A673 (cell line): ENCODE measurements at regions not wholly inside any gene's neighbourhood (a gene's known extent, or its start where the extent isn't known, plus 50 kb on each side); places are given as distances from the start of the nearest gene placed in this dataset.

Experiments
- BruUV-seq: library from RNA; stranded (reverse); fragments of 400-500 nt; replicated peaks from 2 replicates; lab custom pipeline; 2021; lab: Mats Ljungman, UMichigan
- CTCF ChIA-PET: fragments of 300-600 bp; sonication (Branson Sonifier 250); formaldehyde crosslinking; loops from one replicate; lab custom pipeline; 2022; ENCODE audit warnings: antibody characterized with exemption; lab: Charles Lee
- POLR2A ChIA-PET: fragments of 300-600 bp; sonication (Branson Sonifier 250); formaldehyde crosslinking; loops from one replicate; lab custom pipeline; 2022; ENCODE audit warnings: antibody characterized with exemption; ENCODE audit not compliant: low non-redundant PET; lab: Charles Lee
- DNase-seq: peaks from one replicate; pipeline ENCODE4 v3.0.0-alpha.2; 2015; ENCODE audit warnings: low spot score
- H3K27ac ChIP-seq: fragments of 200-600 bp; sonication (generic); 2 replicates; pipeline ENCODE4 v1.5.1; 2016; ENCODE audit warnings: mixed run types, low read depth, mild to moderate bottlenecking, mixed read lengths, antibody characterized with exemption, low read length; ENCODE audit not compliant: poor library complexity, severe bottlenecking
- H3K27me3 ChIP-seq: fragments of 200-600 bp; sonication (generic); replicated peaks from 2 replicates; pipeline ENCODE4 v1.6.1; 2017; ENCODE audit warnings: mixed run types, low read depth, mild to moderate bottlenecking, mixed read lengths, antibody characterized with exemption, low read length; ENCODE audit not compliant: insufficient read depth, poor library complexity
- H3K36me3 ChIP-seq: fragments of 200-600 bp; sonication (generic); 2 replicates; pipeline ENCODE4 v1.6.1; 2016; ENCODE audit warnings: mixed run types, mild to moderate bottlenecking, mixed read lengths, antibody characterized with exemption, low read length; ENCODE audit not compliant: insufficient read depth, poor library complexity, severe bottlenecking
- H3K4me1 ChIP-seq: fragments of 200-600 bp; sonication (generic); 2 replicates; pipeline ENCODE4 v1.6.1; 2017; ENCODE audit warnings: mixed run types, mild to moderate bottlenecking, mixed read lengths, antibody characterized with exemption, low read length; ENCODE audit not compliant: insufficient read depth, poor library complexity, severe bottlenecking
- H3K4me3 ChIP-seq: fragments of 200-600 bp; sonication (generic); 2 replicates; pipeline ENCODE4 v1.5.1; 2016; ENCODE audit warnings: low read depth, mixed run types, mild to moderate bottlenecking, mixed read lengths, low read length; ENCODE audit not compliant: poor library complexity, severe bottlenecking
- H3K9me3 ChIP-seq: fragments of 200-600 bp; sonication (generic); 2 replicates; pipeline ENCODE4 v1.6.1; 2016; ENCODE audit warnings: mixed run types, low read depth, mild to moderate bottlenecking, mixed read lengths, antibody characterized with exemption, low read length; ENCODE audit not compliant: poor library complexity, severe bottlenecking
- CTCF ChIP-seq: fragments of 300-800, 200-600 bp; sonication (generic); conservative IDR thresholded peaks from 2 replicates; pipeline ENCODE4 v1.5.1; 2017; ENCODE audit warnings: low read depth, mild to moderate bottlenecking, antibody characterized with exemption, low read length, moderate library complexity, mixed read lengths
- EZH2 ChIP-seq: fragments of 200-600 bp; sonication (generic); IDR thresholded peaks from 2 replicates; pipeline ENCODE4 v1.6.1; 2017; ENCODE audit warnings: borderline replicate concordance, low read depth, mild to moderate bottlenecking, mixed read lengths, antibody characterized with exemption, low read length; ENCODE audit not compliant: poor library complexity, severe bottlenecking
- intact Hi-C: fragments of 100-400 bp; cut with micrococcal nuclease; formaldehyde crosslinking; loops from one replicate; pipeline ENCODE4 v1.10.0; 2022; ENCODE audit not compliant: unreplicated experiment

GRCh38 chr22:47561766-47562165 lies 799.3 kb downstream of the TBC1D22A start:
- no TSS peak for BruUV-seq
- Histone ChIP-seq H3K4me1 (no peaks in the 10 kb centered on the region), H3K27me3 (no peaks in the 10 kb centered on the region), H3K36me3 (no peaks in the 10 kb centered on the region), H3K27ac (no peak overlapping the region), H3K9me3 (no peaks in the 10 kb centered on the region), H3K4me3 (no peak overlapping the region)
- ChIA-PET CTCF (no interaction called here), POLR2A (no interaction called here)
- intact Hi-C loops: no loop called here
- no peak for TF ChIP-seq CTCF
- no peak for TF ChIP-seq EZH2
- no peak for DNase-seq

- ChIA-PET CTCF (no interaction called here), POLR2A (no interaction called here)
- no peaks in the 10 kb centered on the region for H3K27me3 ChIP-seq
- no peak for DNase-seq
- no peaks in the 10 kb centered on the region for H3K36me3 ChIP-seq
- H3K4me3 ChIP-seq: no peak overlapping the region
- no peaks in the 10 kb centered on the region for H3K9me3 ChIP-seq
- TF ChIP-seq CTCF (no peak), EZH2 (no peak)
- H3K27ac ChIP-seq: no peak overlapping the region
- H3K4me1 ChIP-seq: no peaks in the 10 kb centered on the region
- intact Hi-C loops: no loop called here
- no TSS peak for BruUV-seq
Measured at GRCh38 chr22:47561115-47561675, 798.7 kb downstream of the TBC1D22A start.

GRCh38 chr22:47558828-47559700 lies 796.6 kb downstream of the TBC1D22A start:
- BruUV-seq: no TSS peak
- H3K27ac ChIP-seq: no peak overlapping the region
- no peaks in the 10 kb centered on the region for H3K9me3 ChIP-seq
- no peaks in the 10 kb centered on the region for H3K4me1 ChIP-seq
- ChIA-PET POLR2A (no interaction called here), CTCF (no interaction called here)
- no peak for TF ChIP-seq EZH2
- no peak for TF ChIP-seq CTCF
- DNase-seq: no peak
- H3K27me3 ChIP-seq: no peaks in the 10 kb centered on the region
- intact Hi-C loops: no loop called here
- no peaks in the 10 kb centered on the region for H3K36me3 ChIP-seq
- no peak overlapping the region for H3K4me3 ChIP-seq
